NCI-H2107 treated with DMSO at 0.1 percent for 48 hours (cell line): ENCODE measurements at regions not wholly inside any gene's neighbourhood (a gene's known extent, or its start where the extent isn't known, plus 50 kb on each side); places are given as distances from the start of the nearest gene placed in this dataset.
"Not testable (repeated sequence)": the region's sequence is repeated elsewhere in the genome, so short reads cannot be mapped to it uniquely, and the experiment has no call there.

ENCODE experiments used
- DNase-seq: peaks from one replicate; lab custom pipeline; 2025; ENCODE audit not compliant: unreplicated experiment; lab: John Stamatoyannopoulos, UW

DNA sequence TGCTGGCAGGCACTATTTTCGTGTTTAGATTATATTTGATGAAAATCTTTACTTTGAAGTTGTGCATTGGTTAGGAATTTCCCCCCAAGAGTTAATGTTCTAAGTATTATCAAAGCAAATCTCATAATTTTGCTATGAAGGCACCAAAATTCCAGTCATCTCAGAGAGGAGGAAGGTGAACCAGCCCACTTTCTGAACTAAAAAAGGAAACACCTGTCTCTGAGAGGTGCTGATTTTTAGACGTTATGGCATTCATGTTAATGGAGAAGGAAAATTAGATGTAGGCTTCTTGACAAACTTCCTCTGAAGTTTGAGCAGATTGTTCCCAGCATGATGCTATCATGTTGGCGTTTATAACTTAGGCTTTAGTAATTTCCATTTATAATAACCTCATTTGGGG is 432.9 kb upstream of the ACTBL2 start:
- no peak for DNase-seq

DNA sequence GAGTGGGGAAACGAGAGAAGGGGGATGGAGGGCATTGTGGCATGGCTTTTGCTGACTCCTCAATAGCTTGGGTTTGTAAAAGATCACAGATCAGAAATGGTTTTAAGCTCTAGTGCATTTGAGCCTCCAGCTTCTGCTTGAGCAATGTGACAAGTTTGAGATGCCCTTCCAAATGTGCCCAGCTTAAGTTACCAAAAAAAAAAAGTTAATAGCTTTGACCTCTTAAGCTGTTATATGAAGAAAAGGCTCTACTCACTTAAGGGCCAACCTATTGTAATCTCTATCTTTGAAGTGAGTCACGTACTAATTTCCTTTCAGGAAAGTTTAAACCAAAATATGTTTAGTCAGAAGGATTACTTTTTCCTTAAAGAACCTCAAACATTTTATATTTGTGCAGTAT is 428.8 kb upstream of the ACTBL2 start:
- DNase-seq = no peak

DNA sequence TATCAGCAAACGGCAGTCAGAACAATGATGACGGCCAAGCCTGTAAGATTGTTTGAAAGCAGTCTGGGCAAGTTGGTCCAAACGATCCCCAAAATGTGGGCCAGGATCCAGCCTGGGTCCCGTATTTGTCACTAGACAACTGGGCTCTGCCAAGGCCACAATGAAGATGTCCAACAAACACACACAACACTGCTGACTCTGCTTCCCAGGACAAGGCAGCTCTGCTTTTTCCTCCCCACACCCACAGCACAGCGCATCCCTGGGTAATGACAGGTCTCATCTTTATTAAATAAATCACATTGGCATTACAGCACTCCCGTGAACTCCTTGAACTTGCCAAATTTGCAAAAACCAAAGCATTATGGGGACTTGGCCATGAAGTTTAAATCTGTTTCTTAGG is 424.1 kb upstream of the ACTBL2 start:
- no peak for DNase-seq

- no peak for DNase-seq
Observed at GRCh38 chr5:57903458-57903857, 420.8 kb upstream of the ACTBL2 start.

DNA sequence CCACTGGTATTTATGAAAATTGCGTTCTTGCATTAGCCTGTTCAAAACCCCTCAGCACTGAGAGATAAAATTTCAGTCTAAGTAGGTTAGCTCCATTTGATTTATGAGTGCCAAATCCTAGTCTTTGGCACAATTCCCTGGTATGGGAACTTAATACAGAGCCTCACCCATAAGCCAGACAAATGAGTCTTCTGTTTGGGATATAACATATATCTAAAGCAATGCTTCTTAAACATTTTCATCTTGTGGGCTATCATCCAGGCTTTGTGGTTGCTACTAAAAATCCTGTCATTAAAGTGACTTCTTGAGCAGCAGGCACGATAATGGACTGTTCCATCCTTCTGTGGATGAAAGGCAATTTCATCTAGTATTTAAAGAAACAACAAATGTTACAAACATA is 419.5 kb upstream of the ACTBL2 start:
- no peak for DNase-seq

- DNase-seq = no peak
Observed at GRCh38 chr5:57900381-57900944, 417.9 kb upstream of the ACTBL2 start.

DNA sequence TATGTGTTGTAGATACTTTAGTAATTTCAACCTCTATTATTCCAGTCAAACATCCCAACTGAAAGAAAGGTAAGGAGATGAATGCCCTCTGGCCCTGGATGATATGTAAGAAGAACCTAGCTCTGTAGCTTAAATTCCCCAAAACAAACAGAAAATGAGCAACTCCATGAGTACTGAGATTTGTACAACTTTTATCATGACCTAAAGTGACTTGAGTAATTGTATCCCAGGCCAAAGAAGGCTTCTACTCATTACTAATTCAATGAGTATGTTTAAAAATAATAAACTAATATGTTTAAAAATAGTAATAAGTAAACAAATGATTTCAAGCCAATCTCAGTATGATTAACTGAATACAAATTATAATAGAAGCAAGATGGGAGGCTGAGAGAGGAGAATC is 414.0 kb upstream of the ACTBL2 start:
- no peak for DNase-seq

DNA sequence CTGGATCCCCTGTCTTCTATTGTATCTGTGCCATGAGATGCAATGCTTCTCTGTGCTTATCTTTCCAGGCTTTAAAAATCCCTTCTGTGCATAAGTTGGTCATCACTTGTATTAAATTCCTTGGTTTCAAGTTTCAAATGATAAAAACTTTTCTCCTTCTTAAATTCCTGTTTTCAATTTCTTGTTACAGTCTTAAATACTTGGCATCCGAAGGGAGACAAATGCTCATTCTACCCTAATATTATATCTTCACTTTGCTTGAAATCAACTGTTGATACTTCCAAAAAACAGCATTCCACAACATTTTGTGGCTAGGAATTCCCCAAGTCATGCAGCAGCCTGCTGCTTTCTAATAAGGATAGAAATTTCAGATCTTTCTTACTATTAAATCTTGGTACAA is 413.2 kb upstream of the ACTBL2 start:
- DNase-seq = no peak

- no peak for DNase-seq
Observed at GRCh38 chr5:57893926-57894325, 411.3 kb upstream of the ACTBL2 start.

DNA sequence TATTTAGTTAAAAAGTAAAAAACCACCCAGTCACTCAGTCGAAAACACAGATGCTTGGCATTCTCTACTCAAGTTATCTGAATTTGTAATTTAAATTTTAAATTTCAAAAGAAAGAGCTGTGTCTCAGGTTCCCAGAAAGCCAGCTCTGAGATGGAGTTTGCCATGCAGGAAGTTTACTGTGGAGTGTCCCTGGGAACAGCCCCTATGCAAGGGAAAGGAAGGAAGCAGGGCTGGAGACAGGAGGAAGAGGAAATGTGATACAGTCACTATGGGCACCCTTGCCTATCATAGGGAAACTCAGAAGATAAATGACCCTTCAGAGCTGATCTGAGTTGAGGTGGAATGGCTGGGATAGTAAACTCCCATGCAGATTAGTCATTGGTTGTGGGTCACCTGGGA is 408.8 kb upstream of the ACTBL2 start:
- DNase-seq = no peak

GRCh38 chr5:57889558-57889957 is 406.9 kb upstream of the ACTBL2 start:
- DNase-seq = no peak

DNA sequence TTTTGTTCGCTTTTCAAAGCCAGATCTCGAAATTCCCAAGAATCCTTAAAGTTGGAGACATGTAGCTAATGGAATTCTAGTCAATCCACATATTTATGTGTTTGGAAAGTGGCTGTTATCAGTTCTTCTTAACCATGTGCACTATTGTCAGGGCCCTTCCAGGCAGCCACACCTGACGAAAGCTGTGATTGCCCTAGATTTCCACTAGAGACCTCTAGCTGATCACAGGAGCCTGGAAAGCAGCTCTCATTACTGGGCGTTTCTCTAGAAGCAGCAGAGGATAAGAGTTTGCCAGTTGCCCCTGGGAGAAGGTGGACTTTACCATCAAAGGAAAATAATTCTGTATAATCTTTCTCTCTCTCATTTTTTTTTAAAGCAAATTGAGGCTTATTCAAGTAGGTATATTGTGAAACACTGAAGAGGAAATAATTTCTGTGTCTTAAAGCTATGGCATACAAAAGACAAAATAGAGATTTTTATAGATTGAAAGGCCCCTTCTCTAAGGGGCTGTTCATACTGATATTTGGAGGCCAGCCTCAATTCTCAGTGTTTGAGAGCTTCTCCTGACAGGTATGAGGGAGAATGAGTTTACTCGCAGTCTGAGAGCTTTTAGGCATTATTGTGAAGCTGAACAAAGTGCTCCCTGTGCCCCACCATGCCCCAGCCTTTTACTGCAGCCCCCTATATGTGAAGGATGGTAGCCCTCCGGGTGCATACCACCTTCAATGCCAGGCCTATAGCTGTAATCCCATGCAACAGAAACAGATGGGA is 405.4 kb upstream of the ACTBL2 start:
- DNase-seq = no peak

DNA sequence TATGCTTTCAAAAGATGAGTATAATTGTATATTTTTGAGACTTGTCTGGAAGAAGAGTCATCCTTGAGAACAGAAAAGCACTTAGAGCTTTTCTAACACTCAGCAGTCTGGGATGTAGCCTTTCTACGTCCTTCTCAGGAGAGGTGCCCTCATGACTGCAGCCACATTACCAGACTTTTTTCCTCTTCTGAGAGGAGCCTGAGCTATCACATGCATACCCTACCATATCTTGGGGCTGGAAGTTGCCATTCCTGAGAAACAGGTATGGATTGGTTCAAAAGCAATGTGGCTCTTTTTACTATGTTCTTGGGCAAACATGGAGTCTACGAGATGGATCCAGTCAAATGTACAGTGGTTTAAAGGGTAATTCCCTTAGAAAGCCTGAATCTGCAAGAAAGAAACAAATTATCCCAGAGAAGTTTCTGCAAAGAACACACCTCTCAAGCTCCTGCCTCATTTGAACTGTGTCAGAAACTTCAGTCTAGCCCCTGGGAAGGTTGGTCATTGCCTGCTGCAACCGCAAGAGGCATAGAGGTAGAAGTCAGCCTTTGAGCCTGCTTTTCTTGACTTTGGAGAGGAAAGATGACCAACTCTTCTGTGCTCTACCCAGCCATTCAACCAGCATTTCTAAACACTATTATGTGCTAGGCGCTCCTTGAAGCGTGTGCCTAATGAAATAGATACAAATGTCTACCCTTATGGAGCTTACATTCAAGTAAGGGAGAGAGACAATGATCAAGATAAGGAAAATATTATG is 401.9 kb upstream of the ACTBL2 start:
- DNase-seq = no peak

DNA sequence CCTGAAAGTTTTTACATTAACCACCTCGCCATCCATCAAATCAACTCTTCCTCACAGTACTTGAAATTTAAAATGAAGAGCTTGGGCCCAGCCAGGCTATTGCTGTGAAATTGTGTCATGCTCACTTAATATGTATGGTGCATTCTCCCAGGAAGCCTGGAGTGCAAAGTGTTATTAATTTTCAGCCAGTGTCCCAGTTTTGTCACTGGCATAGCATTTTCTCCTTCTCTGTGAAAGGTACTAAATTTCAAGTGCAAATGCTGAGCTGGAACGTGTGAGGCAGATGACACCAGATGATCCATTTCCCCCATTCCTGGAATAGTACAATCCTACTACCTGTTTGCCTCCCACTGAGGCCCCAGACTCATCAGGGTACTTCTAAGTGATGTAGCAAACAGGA is 397.6 kb upstream of the ACTBL2 start:
- DNase-seq = no peak

GRCh38 chr5:57878301-57878722 is 395.7 kb upstream of the ACTBL2 start:
- no peak for DNase-seq

DNA sequence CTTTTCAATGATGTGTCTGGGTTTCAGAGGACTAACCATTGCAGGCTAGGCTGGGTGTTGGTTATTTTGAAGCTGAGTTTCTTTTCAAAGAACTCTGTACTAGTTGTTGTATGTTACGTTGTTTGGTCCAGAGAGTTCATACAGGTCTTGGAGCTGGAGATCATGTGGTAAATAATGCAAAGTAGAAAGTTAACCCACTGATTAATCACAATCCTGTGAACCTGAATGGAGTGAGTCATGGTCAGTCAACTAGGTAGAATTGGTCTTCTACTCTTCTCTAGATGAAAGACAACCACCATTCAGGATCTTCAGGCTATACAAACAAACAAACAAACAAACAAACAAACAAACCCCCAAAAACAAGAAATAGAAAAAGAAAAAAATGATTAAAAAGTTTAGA is 388.9 kb upstream of the ACTBL2 start:
- no peak for DNase-seq

- not testable (repeated sequence) for DNase-seq
Observed at GRCh38 chr5:57870267-57870666, 387.7 kb upstream of the ACTBL2 start.

DNA sequence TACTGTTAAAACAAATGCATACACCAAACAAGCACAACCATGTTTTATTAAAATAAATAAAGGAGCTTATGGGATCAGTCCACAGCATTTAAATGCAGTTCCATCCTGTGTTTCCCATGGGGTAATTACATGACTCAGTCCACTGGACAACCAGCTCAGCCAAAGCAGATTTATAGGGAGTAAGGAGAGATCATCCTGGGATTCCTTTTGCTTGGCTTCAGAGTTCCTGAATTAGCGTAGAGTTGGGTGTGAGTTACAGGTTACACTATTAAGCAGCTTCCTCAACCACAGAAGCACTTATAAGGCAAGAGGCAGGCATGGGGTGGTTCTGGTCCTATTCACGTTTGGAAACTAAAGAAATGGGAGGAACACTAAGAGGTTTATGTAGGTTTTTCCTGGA is 381.1 kb upstream of the ACTBL2 start:
- DNase-seq = no peak

DNA sequence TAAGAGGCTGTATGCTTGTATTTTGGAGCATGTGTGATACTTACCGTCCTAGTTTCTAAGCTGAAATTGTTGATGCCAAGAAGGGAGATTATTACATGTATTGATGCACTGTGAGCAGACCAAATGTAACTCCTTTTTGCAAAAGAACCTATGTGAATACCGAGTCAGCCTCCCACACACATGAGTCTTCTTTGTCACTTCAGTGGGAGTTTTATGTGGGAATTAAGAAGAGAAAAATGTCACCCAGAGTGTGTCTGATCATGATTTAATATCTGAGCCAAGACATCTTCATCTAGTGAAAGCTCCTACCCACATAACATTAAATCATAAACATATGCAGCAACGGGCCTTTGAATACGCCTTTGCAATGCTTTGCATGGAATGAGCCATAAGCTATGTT is 380.3 kb upstream of the ACTBL2 start:
- DNase-seq = no peak

DNA sequence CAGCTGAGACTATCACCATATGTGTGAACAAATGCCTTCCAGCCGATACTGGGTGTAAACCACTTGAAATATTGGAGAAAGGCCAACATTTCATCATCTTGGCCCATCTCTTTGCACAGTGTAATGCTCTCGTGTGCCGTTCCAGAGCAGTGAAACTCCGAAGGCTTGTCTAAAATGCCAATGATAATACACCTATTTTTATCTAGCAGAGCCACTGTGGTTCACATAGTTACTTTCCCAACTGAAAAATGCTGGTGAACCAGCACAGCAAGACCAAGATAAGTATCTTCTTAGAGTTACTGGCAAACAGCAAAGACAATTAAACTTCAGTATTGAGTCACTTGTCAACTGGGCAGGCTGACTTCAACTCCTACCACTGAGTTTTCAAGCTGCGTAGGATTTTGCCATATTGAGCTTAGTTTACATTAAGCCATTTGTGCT is 379.9 kb upstream of the ACTBL2 start:
- no peak for DNase-seq

DNA sequence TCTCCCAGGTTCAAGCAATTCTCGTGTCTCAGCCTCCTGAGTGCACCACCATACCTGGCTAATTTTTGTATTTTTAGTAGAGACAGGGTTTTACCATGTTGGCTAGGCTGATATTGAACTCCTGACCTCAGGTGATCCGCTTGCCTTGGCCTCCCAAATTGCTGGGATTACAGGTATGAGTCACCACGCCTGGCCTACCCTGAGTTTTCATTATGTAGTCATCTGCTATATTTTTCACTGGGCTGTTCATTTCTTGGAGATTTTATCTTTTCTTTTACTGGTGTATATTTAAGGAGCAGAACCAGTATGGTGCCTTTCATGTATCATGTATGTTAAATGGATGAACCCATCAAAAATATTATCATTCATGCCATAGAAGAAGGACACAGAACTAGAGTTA is 377.0 kb upstream of the ACTBL2 start:
- DNase-seq = no peak

DNA sequence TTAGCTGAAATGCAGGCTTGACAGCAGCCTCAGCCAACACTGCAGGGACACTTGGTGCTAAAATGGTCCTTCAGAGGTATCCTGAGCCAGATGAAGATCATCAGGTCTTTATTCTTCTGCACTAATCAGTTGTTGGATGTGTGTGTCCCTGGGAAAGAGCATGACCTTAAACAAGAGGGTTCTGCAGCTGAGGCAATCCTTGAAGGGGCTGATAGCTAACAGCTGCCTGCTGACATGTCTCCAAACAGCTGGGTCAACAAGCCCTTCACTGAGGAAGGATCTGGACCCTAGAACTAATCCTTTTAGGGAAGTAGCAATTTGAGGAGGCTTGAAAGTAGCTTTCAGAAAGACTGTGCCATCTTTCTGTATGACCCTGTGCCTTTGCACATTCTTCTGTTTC is 376.3 kb upstream of the ACTBL2 start:
- DNase-seq = no peak
